RWPE1 (cell line): ENCODE measurements at regions not wholly inside any gene's neighbourhood (a gene's known extent, or its start where the extent isn't known, plus 50 kb on each side); places are given as distances from the start of the nearest gene placed in this dataset.

Source experiments
- CTCF ChIA-PET: fragments of 350-600 bp; sonication (Branson Sonifier 250); formaldehyde crosslinking; extraction: SDS; loops from one replicate; lab custom pipeline; 2021; lab: Yijun Ruan, JAX
- POLR2A ChIA-PET: fragments of 400-600 bp; formaldehyde crosslinking; extraction: SDS; loops from one replicate; lab custom pipeline; 2020; ENCODE audit warnings: antibody characterized with exemption; ENCODE audit not compliant: low non-redundant PET; lab: Yijun Ruan, JAX
- DNase-seq: peaks from one replicate; pipeline ENCODE4 v3.0.0; 2012; ENCODE audit warnings: low spot score
- H3K27ac ChIP-seq: fragments of 450-650 bp; 2 replicates; pipeline ENCODE4 v1.5.1; 2017
- CTCF ChIP-seq: fragments of 450-650 bp; conservative IDR thresholded peaks from 2 replicates; pipeline ENCODE4 v1.5.1; 2017; ENCODE audit warnings: low read depth, mild to moderate bottlenecking

- CTCF ChIA-PET = interaction anchor here (0.7 kb wide), 1 partner anchor 718 kb away, joined by 3 read pairs; no protein-coding TSS in a partner anchor
- no peak for TF ChIP-seq CTCF
- no peak for DNase-seq
- POLR2A ChIA-PET = no interaction called here
- H3K27ac ChIP-seq = no peak overlapping the region
Observed at GRCh38 chr5:164746723-164747122, 1241.3 kb downstream of the MAT2B start.

GRCh38 chr5:164747371-164747770 is 1242.0 kb downstream of the MAT2B start:
- no peak for DNase-seq
- CTCF ChIA-PET = interaction anchor here (0.7 kb wide), 1 partner anchor 717 kb away, joined by 3 read pairs; no protein-coding TSS in a partner anchor
- POLR2A ChIA-PET = no interaction called here
- TF ChIP-seq CTCF = no peak
- no peak overlapping the region for H3K27ac ChIP-seq

DNA sequence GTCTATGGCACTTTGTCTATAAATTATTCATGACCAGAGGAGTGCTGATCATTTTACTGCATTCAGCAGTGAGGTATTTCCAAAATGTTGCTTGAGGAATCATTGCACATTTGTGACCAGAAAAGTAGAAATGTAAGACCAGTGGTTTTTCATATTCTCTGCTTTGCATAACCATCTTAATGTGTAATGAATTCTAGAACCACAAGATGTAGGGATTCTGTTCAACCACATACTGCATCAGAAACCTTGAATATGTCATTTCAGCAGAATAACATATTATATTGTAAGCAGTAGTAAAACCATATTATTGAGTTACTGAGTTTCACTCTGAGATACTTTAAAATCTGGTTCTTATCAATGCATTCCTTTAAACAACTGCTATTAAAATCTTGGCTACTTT is 1243.4 kb downstream of the MAT2B start:
- POLR2A ChIA-PET = no interaction called here
- no peak for DNase-seq
- CTCF ChIA-PET = no interaction called here
- TF ChIP-seq CTCF = no peak
- H3K27ac ChIP-seq = no peak overlapping the region

DNA sequence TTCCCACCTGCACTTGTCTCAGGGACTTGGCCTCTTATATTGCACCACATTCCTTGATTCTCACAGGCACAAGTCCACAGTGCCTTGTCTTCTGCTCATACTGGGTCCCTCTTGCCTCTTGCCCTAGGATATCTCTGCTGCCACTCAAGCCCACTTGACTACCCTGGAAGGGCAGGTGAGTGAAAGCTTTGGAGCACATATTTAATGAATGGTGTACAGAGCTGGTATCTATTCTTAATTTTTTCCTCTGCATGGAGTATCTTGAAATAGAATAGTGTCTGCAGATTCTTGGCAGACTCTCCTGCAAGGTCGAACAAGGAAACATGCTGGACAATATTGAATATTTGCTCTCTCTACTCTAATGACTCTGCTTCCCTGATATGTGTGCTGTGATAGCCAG is 1248.0 kb downstream of the MAT2B start:
- ChIA-PET POLR2A (no interaction called here), CTCF (no interaction called here)
- no peak overlapping the region for H3K27ac ChIP-seq
- DNase-seq = no peak
- TF ChIP-seq CTCF = no peak

DNA sequence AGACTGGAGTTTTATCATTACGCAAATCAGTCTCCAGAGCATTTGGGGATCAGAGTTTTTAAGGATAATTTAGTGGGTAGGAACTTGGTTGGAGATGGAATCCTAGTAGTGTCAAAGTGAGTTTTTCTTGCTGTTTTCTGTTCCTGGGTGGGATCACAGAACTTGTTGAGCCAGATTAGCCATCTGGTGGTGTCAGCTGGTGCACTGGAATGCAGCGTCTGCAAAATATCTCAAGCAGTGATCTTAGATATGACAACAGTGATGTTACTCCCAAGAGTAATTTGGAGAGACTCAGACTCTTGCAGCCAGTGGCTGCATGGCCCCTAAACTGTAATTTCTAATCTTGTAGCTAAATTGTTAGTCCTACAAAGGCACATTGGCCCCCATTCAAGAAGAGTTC is 1257.8 kb downstream of the MAT2B start:
- ChIA-PET POLR2A (no interaction called here), CTCF (no interaction called here)
- no peak for DNase-seq
- H3K27ac ChIP-seq = no peak overlapping the region
- no peak for TF ChIP-seq CTCF

- POLR2A ChIA-PET = no interaction called here
- CTCF ChIA-PET = interaction anchor here (0.7 kb wide), 1 partner anchor 376 kb away, joined by 3 read pairs; no protein-coding TSS in a partner anchor
- DNase-seq = no peak
- no peak for TF ChIP-seq CTCF
- no peak overlapping the region for H3K27ac ChIP-seq
Observed at GRCh38 chr5:164772122-164772521, 1266.7 kb downstream of the MAT2B start.
